ENCODE measurements at regions not wholly inside any gene's neighbourhood (a gene's known extent, or its start where the extent isn't known, plus 50 kb on each side); places are given as distances from the start of the nearest gene placed in this dataset.
"Not testable (repeated sequence)": the region's sequence is repeated elsewhere in the genome, so short reads cannot be mapped to it uniquely, and the experiment has no call there.

- H3K4me1 Mint-ChIP-seq = not testable (repeated sequence)
Observed at GRCh38 chr20:55117577-55117976, 642.2 kb downstream of the DOK5 start.

GRCh38 chr20:55116598-55116997 lies 641.2 kb downstream of the DOK5 start:
- Mint-ChIP-seq H3K9me3 (peaks cover 84% of the 10 kb centered on the region), H3K27me3 (ENCODE audit: insufficient read depth, low read depth, poor library complexity) (no peaks in the 10 kb centered on the region)

More at GRCh38 chr20:55117577-55117976, 642.2 kb downstream of the DOK5 start:
- H3K79me2 ChIP-seq (replicated peaks; ENCODE audit: insufficient read depth); H3F3A ChIP-seq (replicated peaks; ENCODE audit: low read depth); H3K27me3 Mint-ChIP-seq (ENCODE audit: insufficient read depth, low read depth, poor library complexity); ATAC-seq; H3K27ac Mint-ChIP-seq; H3K27me3 ChIP-seq (ENCODE audit: insufficient read depth); DNase-seq (ENCODE audit: low spot score); H2AFZ ChIP-seq; H3K9me2 ChIP-seq (ENCODE audit: insufficient read depth); H3K4me3 Mint-ChIP-seq; H4K20me1 ChIP-seq (replicated peaks; ENCODE audit: insufficient read depth); H3K27ac ChIP-seq (ENCODE audit: low read depth); H3K4me2 ChIP-seq; H3K4me3 ChIP-seq; H3K4me1 ChIP-seq (ENCODE audit: insufficient read depth); H3K36me3 ChIP-seq (ENCODE audit: insufficient read depth): not testable (repeated sequence)
- peaks cover 83% of the 10 kb centered on the region for H3K9me3 Mint-ChIP-seq
- H3K36me3 Mint-ChIP-seq (ENCODE audit: low read depth) = peaks cover 24% of the 10 kb centered on the region; the same call in 2 of the 3 replicates

More at GRCh38 chr20:55116598-55116997, 641.2 kb downstream of the DOK5 start:
- Histone ChIP-seq H3K79me2 (replicated peaks; ENCODE audit: insufficient read depth) (no peaks in the 10 kb centered on the region), H3K9me2 (ENCODE audit: insufficient read depth) (no peaks in the 10 kb centered on the region), H3K27ac (ENCODE audit: low read depth) (no peak overlapping the region), H2AFZ (no peak overlapping the region), H4K20me1 (replicated peaks; ENCODE audit: insufficient read depth) (no peaks in the 10 kb centered on the region), H3K4me2 (no peak overlapping the region), H3K36me3 (ENCODE audit: insufficient read depth) (0 out of 2 replicates have a peak, but pooled peaks cover 9% of the 10 kb centered on the region), H3K27me3 (ENCODE audit: insufficient read depth) (no peaks in the 10 kb centered on the region), H3K4me1 (ENCODE audit: insufficient read depth) (no peaks in the 10 kb centered on the region), H3F3A (replicated peaks; ENCODE audit: low read depth) (no peaks in the 10 kb centered on the region), H3K4me3 (no peak overlapping the region)
- ATAC-seq (no peak), DNase-seq (ENCODE audit: low spot score) (no peak)
- Mint-ChIP-seq H3K36me3 (ENCODE audit: low read depth) (peaks cover 29% of the 10 kb centered on the region; the same call in 2 of the 3 replicates), H3K4me3 (no peak overlapping the region), H3K4me1 (no peaks in the 10 kb centered on the region), H3K27ac (no peak overlapping the region)
- TF ChIP-seq CREB1 (CRISPR knock-in tag; IDR thresholded peaks at IDR 0.05; ENCODE audit: low read depth) = no peak
- TF ChIP-seq REST (IDR thresholded peaks at IDR 0.05; ENCODE audit: unreplicated experiment) = no peak
- TF ChIP-seq ETS1 (IDR thresholded peaks at IDR 0.05) = no peak
- no peak for TF ChIP-seq STAT1 (IDR thresholded peaks at IDR 0.05; ENCODE audit: unreplicated experiment)

Data from GM23338 (cell line).